Liver (tissue), 8 donors: ENCODE measurements at regions not wholly inside any gene's neighbourhood (a gene's known extent, or its start where the extent isn't known, plus 50 kb on each side); places are given as distances from the start of the nearest gene placed in this dataset.

Experiments
- DNase-seq: peaks from one replicate; pipeline ENCODE4 v3.0.0-alpha.2; 2017; ENCODE audit warnings: low spot score
- H3K27ac ChIP-seq, 2 donors: one replicate each; pipeline ENCODE4 v1.7.0; 2013; ENCODE audit warnings: inconsistent platforms in 2 of 2, low read length in 2 of 2, control low read depth in 1 of 2, low read depth in 1 of 2, mild to moderate bottlenecking in 1 of 2
- H3K27me3 ChIP-seq, 4 donors: one replicate each; pipeline versions ENCODE4 v1.6.1 to v1.7.0; 2013; ENCODE audit warnings: low read length in 3 of 4, inconsistent platforms in 1 of 4, mild to moderate bottlenecking in 1 of 4, moderate library complexity in 1 of 4; ENCODE audit not compliant: control insufficient read depth in 4 of 4, insufficient read depth in 4 of 4
- H3K36me3 ChIP-seq, 4 donors: one replicate each; pipeline versions ENCODE4 v1.6.1 to v1.7.0; 2013; ENCODE audit warnings: low read length in 3 of 4, mild to moderate bottlenecking in 3 of 4, low read depth in 1 of 4, moderate library complexity in 1 of 4; ENCODE audit not compliant: control insufficient read depth in 4 of 4, insufficient read depth in 3 of 4
- H3K4me1 ChIP-seq, 4 donors: one replicate each; pipeline versions ENCODE4 v1.6.1 to v1.7.0; 2013; ENCODE audit warnings: low read length in 3 of 4, mild to moderate bottlenecking in 3 of 4, moderate library complexity in 1 of 4; ENCODE audit not compliant: control insufficient read depth in 4 of 4, insufficient read depth in 4 of 4
- H3K4me3 ChIP-seq, 3 donors: one replicate each; pipeline versions ENCODE4 v1.6.1 to v1.7.0; 2013; ENCODE audit warnings: low read length in 3 of 3, control low read depth in 1 of 3, low read depth in 1 of 3, mild to moderate bottlenecking in 1 of 3
- H3K9ac ChIP-seq, 2 donors: one replicate each; pipeline ENCODE4 v1.7.0; 2013; ENCODE audit warnings: low read length in 2 of 2, mild to moderate bottlenecking in 2 of 2, moderate library complexity in 2 of 2, control low read depth in 1 of 2, low read depth in 1 of 2
- H3K9me3 ChIP-seq, 4 donors: one replicate each; pipeline versions ENCODE4 v1.6.1 to v1.7.0; 2013; ENCODE audit warnings: low read length in 3 of 4; ENCODE audit not compliant: control insufficient read depth in 4 of 4
- EGR1 ChIP-seq, 2 donors: IDR thresholded peaks; 2 replicates each; pipeline ENCODE4 v1.6.1; 2016 to 2018; ENCODE audit warnings: antibody characterized with exemption in 2 of 2, low read depth in 2 of 2
- FOXA1 ChIP-seq: IDR thresholded peaks from 2 replicates; pipeline ENCODE4 v1.6.1; 2016; ENCODE audit warnings: antibody characterized with exemption
- GABPA ChIP-seq, 2 donors: IDR thresholded peaks in 1 of 2; conservative IDR thresholded peaks in 1 of 2; 2 replicates each; pipeline ENCODE4 v1.6.1; 2016; ENCODE audit warnings: antibody characterized with exemption in 2 of 2, mild to moderate bottlenecking in 1 of 2, moderate library complexity in 1 of 2
- HNF4A ChIP-seq, 2 donors: conservative IDR thresholded peaks; 2 replicates each; pipeline ENCODE4 v1.6.1; 2016; ENCODE audit warnings: antibody characterized with exemption in 2 of 2, mild to moderate bottlenecking in 2 of 2
- HNF4G ChIP-seq: IDR thresholded peaks from 2 replicates; pipeline ENCODE4 v1.6.1; 2016; ENCODE audit warnings: antibody characterized with exemption
- JUND ChIP-seq, 2 donors: IDR thresholded peaks; 2 replicates each; pipeline ENCODE4 v1.6.1; 2016; ENCODE audit warnings: antibody characterized with exemption in 2 of 2
- NR2F2 ChIP-seq: IDR thresholded peaks from 2 replicates; pipeline ENCODE4 v1.6.1; 2016; ENCODE audit warnings: antibody characterized with exemption
- RAD21 ChIP-seq, 2 donors: IDR thresholded peaks; 2 replicates each; pipeline ENCODE4 v1.6.1; 2016; ENCODE audit warnings: antibody characterized with exemption in 2 of 2, mild to moderate bottlenecking in 2 of 2
- REST ChIP-seq: IDR thresholded peaks from 2 replicates; pipeline ENCODE4 v1.6.1; 2016; ENCODE audit warnings: antibody characterized with exemption, mild to moderate bottlenecking
- RXRA ChIP-seq, 2 donors: IDR thresholded peaks; 2 replicates each; pipeline ENCODE4 v1.6.1; 2017 to 2018; ENCODE audit warnings: antibody characterized with exemption in 2 of 2, mild to moderate bottlenecking in 1 of 2
- SP1 ChIP-seq: IDR thresholded peaks from 2 replicates; pipeline ENCODE4 v1.6.1; 2018; ENCODE audit warnings: antibody characterized with exemption, mild to moderate bottlenecking
- TAF1 ChIP-seq: conservative IDR thresholded peaks from 2 replicates; pipeline ENCODE4 v1.6.1; 2016; ENCODE audit warnings: antibody characterized with exemption, mild to moderate bottlenecking
- YY1 ChIP-seq: IDR thresholded peaks from 2 replicates; pipeline ENCODE4 v1.6.1; 2016; ENCODE audit warnings: antibody characterized with exemption, mild to moderate bottlenecking
- ZBTB33 ChIP-seq: IDR thresholded peaks from 2 replicates; pipeline ENCODE4 v1.6.1; 2016; ENCODE audit warnings: antibody characterized with exemption
- whole genome bisulfite sequencing: extraction: QIAGEN DNeasy Blood & Tissue Kit; methylation state at CpG from one replicate; pipeline ENCODE4 v1.1.7; 2013; 5-methylcytosine and 5-hydroxymethylcytosine counted together
- TF ChIP-seq, protein P1 (sequence below): IDR thresholded peaks from 2 replicates; pipeline ENCODE4 v1.6.1; 2016; ENCODE audit warnings: antibody characterized with exemption
- TF ChIP-seq, protein P2 (sequence below): fragments of 150-350 bp; IDR thresholded peaks from 2 replicates; pipeline ENCODE4 v1.5.1; 2017; ENCODE audit warnings: improper control_type of control experiment, low read depth, low read length; ENCODE audit not compliant: missing input control
- donor health status: healthy.
- donor health status: healthy.
- donor health status: healthy.
- donor health status: healthy.
- donor health status: healthy.

DNA sequence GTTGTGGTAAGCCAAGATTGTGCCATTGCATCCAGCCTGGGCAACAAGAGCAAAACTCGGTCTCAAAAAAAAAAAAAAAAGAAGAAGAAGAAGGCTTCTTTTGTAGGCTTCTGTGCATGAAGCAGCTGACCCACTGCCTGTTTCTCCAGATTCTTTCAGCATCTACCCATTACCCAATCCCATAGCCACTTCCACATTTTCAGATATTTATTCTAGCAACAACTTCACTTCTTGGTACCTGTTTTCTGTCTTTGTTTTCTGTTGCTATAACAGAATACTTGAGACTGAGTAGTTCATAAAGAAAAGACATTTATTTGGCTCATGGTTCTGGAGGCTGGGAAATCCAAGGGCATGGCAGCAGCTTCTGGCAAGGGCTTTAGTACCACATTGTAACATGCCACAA, 95.3 kb upstream of the SGK1 start:
- TF ChIP-seq GABPA (IDR thresholded peaks at IDR 0.05 in 1 of 2, conservative IDR thresholded peaks at IDR 0.05 in 1 of 2) (no peak), RXRA (IDR thresholded peaks at IDR 0.05) (no peak), REST (no peak), HNF4G (no peak), NR2F2 (no peak), FOXA1 (no peak)
- TF ChIP-seq, protein P1, sequence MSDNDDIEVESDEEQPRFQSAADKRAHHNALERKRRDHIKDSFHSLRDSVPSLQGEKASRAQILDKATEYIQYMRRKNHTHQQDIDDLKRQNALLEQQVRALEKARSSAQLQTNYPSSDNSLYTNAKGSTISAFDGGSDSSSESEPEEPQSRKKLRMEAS, result no peak
- no peak overlapping the region for H3K9ac ChIP-seq
- no peaks in the 10 kb centered on the region for H3K4me1 ChIP-seq
- peak overlapping the region in 1 of 2 donors; percentile 31 for H3K27ac ChIP-seq
- 82% methylated on average over 1 of the region's 1 CpG for WGBS
- H3K27me3 ChIP-seq, result no peaks in the 10 kb centered on the region
- H3K9me3 ChIP-seq, result peaks cover 0 to 1% (median 0%) of the 10 kb centered on the region in 4 donors
- no peak overlapping the region for H3K4me3 ChIP-seq
- DNase-seq, result no peak
- H3K36me3 ChIP-seq, result no peaks in the 10 kb centered on the region

DNA sequence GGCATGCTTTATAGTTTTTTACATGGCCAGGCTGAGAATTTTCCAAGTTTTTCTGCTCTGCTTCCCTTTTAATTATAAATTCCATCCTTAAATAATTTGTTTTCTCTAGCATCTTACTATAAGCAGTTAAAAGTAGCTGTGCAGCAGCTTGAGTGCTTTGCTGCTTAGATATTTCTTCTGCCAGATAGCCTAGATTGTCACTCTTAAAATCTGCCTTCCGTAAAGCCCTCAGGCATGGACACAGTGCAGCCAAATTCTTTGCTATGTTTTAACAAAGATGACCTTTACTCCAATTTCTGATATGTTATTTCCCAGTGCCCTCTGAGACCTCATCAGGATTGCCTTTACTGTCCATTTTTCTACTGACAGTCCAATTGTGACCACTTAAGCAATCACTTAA, 92.6 kb upstream of the SGK1 start:
- DNase-seq, result no peak
- no peaks in the 10 kb centered on the region for H3K36me3 ChIP-seq
- H3K4me1 ChIP-seq, result no peaks in the 10 kb centered on the region
- no peaks in the 10 kb centered on the region for H3K27me3 ChIP-seq
- WGBS, result 68% methylated on average over 1 of the region's 1 CpG
- peaks cover 0 to 1% (median 0%) of the 10 kb centered on the region in 4 donors for H3K9me3 ChIP-seq
- H3K9ac ChIP-seq, result no peak overlapping the region
- H3K4me3 ChIP-seq, result no peak overlapping the region
- TF ChIP-seq FOXA1 (no peak), RXRA (IDR thresholded peaks at IDR 0.05) (peak in 1 of 2 donors; percentile 15)
- H3K27ac ChIP-seq, result no peak overlapping the region

- peaks cover 0 to 1% (median 0%) of the 10 kb centered on the region in 4 donors for H3K9me3 ChIP-seq
- no peak overlapping the region for H3K4me3 ChIP-seq
- 93% methylated on average over 2 of the region's 2 CpGs for WGBS
- TF ChIP-seq JUND (IDR thresholded peaks at IDR 0.05), result no peak
- no peak for TF ChIP-seq ZBTB33
- TF ChIP-seq HNF4A (conservative IDR thresholded peaks at IDR 0.05), result no peak
- TF ChIP-seq EGR1 (IDR thresholded peaks at IDR 0.05; ENCODE audit: low read depth in 2 of 2), result no peak
- TF ChIP-seq, protein P1, result no peak
- TF ChIP-seq FOXA1, result no peak
- no peak for TF ChIP-seq SP1
- no peak for TF ChIP-seq YY1
- TF ChIP-seq RAD21 (IDR thresholded peaks at IDR 0.05), result no peak
- TF ChIP-seq GABPA (IDR thresholded peaks at IDR 0.05 in 1 of 2, conservative IDR thresholded peaks at IDR 0.05 in 1 of 2), result no peak
- TF ChIP-seq, protein P2, sequence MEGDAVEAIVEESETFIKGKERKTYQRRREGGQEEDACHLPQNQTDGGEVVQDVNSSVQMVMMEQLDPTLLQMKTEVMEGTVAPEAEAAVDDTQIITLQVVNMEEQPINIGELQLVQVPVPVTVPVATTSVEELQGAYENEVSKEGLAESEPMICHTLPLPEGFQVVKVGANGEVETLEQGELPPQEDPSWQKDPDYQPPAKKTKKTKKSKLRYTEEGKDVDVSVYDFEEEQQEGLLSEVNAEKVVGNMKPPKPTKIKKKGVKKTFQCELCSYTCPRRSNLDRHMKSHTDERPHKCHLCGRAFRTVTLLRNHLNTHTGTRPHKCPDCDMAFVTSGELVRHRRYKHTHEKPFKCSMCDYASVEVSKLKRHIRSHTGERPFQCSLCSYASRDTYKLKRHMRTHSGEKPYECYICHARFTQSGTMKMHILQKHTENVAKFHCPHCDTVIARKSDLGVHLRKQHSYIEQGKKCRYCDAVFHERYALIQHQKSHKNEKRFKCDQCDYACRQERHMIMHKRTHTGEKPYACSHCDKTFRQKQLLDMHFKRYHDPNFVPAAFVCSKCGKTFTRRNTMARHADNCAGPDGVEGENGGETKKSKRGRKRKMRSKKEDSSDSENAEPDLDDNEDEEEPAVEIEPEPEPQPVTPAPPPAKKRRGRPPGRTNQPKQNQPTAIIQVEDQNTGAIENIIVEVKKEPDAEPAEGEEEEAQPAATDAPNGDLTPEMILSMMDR, result no peak
- no peak for TF ChIP-seq RXRA (IDR thresholded peaks at IDR 0.05)
- TF ChIP-seq TAF1, result no peak
- TF ChIP-seq REST, result no peak
- no peak for TF ChIP-seq NR2F2
- H3K4me1 ChIP-seq, result no peaks in the 10 kb centered on the region
- no peak for DNase-seq
- H3K27me3 ChIP-seq, result no peaks in the 10 kb centered on the region
- H3K9ac ChIP-seq, result no peak overlapping the region
- no peak overlapping the region for H3K27ac ChIP-seq
- no peaks in the 10 kb centered on the region for H3K36me3 ChIP-seq
These were observed 89.9 kb upstream of the SGK1 start for GRCh38 chr6:134407791-134408190.
